HepG2 (cell line): ENCODE measurements at regions not wholly inside any gene's neighbourhood (a gene's known extent, or its start where the extent isn't known, plus 50 kb on each side); places are given as distances from the start of the nearest gene placed in this dataset.

Experiments
- CEBPG ChIP-seq: IDR thresholded peaks from 2 replicates; pipeline ENCODE4 v1.6.1; 2016
- JUN ChIP-seq: sonication (generic); formaldehyde crosslinking; IDR thresholded peaks from 2 replicates; pipeline ENCODE4 v1.4.0; 2020; ENCODE audit warnings: mild to moderate bottlenecking, missing genetic modification reagents
- PITX1 ChIP-seq: sonication (generic); formaldehyde crosslinking; IDR thresholded peaks from 2 replicates; pipeline ENCODE4 v1.5.1; 2020; ENCODE audit warnings: mild to moderate bottlenecking, missing genetic modification reagents
- SIN3B ChIP-seq: fragments of 150-350 bp; IDR thresholded peaks from 2 replicates; pipeline ENCODE4 v1.6.1; 2014; ENCODE audit warnings: low read length
- SOX13 ChIP-seq, 3 experiments: fragments of 450-650 bp in 1 of 3; sonication (generic) in 1 of 3; formaldehyde crosslinking in 1 of 3; IDR thresholded peaks in 2 of 3; conservative IDR thresholded peaks in 1 of 3; 2 replicates each; pipeline versions ENCODE4 v1.5.0 to v1.6.1; 2016 to 2020; ENCODE audit warnings: antibody characterized with exemption in 1 of 3, mild to moderate bottlenecking in 1 of 3, missing compliant biosample characterization in 1 of 3, missing genetic modification reagents in 1 of 3, moderate library complexity in 1 of 3
- SOX5 ChIP-seq: IDR thresholded peaks from 2 replicates; pipeline ENCODE4 v1.6.1; 2016; ENCODE audit warnings: borderline replicate concordance
- ZBTB7B ChIP-seq: sonication (generic); formaldehyde crosslinking; IDR thresholded peaks from 2 replicates; pipeline ENCODE4 v1.4.0; 2020; ENCODE audit warnings: missing genetic modification reagents
- TF ChIP-seq, protein P1 (sequence below): sonication (generic); formaldehyde crosslinking; IDR thresholded peaks from one replicate; pipeline ENCODE4 v1.5.1; 2020; ENCODE audit warnings: mild to moderate bottlenecking, missing genetic modification reagents; ENCODE audit errors: not compliant biosample characterization
- TF ChIP-seq, protein P2 (sequence below): sonication (generic); formaldehyde crosslinking; IDR thresholded peaks from 2 replicates; pipeline ENCODE4 v1.4.0; 2020; ENCODE audit warnings: missing genetic modification reagents, borderline replicate concordance

DNA sequence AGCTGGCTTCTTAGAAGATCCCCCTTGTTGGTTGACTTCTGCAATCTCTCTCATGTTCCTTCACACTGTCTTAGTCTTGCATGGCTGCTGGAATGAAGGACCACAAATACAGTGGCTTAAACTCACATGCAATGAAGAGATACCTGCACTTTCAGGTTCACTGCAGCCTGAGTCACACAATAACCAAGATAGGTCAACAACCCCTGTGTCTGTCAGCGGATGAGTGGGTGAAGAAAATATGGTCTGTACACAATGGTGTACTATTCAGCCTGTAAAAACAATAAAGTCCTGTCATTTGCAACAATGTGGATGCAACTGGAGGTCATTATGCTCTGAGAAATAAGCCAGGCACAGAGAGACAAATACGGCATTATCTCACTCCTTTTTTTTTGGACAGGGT lies 373.8 kb upstream of the AMELY start (continued):
- TF ChIP-seq, protein P1, sequence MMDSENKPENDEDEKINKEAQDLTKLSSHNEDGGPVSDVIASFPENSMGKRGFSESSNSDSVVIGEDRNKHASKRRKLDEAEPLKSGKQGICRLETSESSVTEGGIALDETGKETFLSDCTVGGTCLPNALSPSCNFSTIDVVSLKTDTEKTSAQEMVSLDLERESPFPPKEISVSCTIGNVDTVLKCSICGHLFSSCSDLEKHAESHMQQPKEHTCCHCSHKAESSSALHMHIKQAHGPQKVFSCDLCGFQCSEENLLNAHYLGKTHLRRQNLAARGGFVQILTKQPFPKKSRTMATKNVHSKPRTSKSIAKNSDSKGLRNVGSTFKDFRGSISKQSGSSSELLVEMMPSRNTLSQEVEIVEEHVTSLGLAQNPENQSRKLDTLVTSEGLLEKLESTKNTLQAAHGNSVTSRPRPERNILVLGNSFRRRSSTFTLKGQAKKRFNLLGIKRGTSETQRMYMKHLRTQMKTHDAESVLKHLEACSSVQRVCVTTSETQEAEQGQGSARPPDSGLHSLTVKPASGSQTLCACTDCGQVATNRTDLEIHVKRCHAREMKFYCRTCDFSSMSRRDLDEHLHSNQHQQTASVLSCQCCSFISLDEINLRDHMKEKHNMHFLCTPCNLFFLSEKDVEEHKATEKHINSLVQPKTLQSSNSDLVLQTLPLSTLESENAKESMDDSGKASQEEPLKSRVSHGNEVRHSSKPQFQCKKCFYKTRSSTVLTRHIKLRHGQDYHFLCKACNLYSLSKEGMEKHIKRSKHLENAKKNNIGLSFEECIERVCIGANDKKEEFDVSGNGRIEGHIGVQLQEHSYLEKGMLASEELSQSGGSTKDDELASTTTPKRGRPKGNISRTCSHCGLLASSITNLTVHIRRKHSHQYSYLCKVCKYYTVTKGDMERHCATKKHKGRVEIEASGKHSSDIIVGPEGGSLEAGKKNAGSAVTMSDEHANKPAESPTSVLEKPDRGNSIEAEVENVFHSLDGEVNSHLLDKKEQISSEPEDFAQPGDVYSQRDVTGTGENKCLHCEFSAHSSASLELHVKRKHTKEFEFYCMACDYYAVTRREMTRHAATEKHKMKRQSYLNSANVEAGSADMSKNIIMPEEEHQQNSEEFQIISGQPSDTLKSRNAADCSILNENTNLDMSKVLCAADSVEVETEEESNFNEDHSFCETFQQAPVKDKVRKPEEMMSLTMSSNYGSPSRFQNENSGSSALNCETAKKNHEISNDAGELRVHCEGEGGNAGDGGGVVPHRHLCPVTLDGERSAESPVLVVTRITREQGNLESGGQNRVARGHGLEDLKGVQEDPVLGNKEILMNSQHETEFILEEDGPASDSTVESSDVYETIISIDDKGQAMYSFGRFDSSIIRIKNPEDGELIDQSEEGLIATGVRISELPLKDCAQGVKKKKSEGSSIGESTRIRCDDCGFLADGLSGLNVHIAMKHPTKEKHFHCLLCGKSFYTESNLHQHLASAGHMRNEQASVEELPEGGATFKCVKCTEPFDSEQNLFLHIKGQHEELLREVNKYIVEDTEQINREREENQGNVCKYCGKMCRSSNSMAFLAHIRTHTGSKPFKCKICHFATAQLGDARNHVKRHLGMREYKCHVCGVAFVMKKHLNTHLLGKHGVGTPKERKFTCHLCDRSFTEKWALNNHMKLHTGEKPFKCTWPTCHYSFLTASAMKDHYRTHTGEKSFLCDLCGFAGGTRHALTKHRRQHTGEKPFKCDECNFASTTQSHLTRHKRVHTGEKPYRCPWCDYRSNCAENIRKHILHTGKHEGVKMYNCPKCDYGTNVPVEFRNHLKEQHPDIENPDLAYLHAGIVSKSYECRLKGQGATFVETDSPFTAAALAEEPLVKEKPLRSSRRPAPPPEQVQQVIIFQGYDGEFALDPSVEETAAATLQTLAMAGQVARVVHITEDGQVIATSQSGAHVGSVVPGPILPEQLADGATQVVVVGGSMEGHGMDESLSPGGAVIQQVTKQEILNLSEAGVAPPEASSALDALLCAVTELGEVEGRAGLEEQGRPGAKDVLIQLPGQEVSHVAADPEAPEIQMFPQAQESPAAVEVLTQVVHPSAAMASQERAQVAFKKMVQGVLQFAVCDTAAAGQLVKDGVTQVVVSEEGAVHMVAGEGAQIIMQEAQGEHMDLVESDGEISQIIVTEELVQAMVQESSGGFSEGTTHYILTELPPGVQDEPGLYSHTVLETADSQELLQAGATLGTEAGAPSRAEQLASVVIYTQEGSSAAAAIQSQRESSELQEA (CRISPR knock-in tag): no peak
- TF ChIP-seq SOX13 (IDR thresholded peaks at IDR 0.05): no peak
- peak in 1 of 2 experiments; percentile 62; a peak in 1 of 4 replicates for TF ChIP-seq SOX13 (CRISPR knock-in tag; conservative IDR thresholded peaks at IDR 0.05 in 1 of 2, IDR thresholded peaks at IDR 0.05 in 1 of 2)
- TF ChIP-seq CEBPG (CRISPR knock-in tag): no peak
- no peak for TF ChIP-seq JUN
- TF ChIP-seq SIN3B: no peak
- no peak for TF ChIP-seq PITX1 (CRISPR knock-in tag)
- TF ChIP-seq ZBTB7B (CRISPR knock-in tag): no peak
- TF ChIP-seq, protein P2, sequence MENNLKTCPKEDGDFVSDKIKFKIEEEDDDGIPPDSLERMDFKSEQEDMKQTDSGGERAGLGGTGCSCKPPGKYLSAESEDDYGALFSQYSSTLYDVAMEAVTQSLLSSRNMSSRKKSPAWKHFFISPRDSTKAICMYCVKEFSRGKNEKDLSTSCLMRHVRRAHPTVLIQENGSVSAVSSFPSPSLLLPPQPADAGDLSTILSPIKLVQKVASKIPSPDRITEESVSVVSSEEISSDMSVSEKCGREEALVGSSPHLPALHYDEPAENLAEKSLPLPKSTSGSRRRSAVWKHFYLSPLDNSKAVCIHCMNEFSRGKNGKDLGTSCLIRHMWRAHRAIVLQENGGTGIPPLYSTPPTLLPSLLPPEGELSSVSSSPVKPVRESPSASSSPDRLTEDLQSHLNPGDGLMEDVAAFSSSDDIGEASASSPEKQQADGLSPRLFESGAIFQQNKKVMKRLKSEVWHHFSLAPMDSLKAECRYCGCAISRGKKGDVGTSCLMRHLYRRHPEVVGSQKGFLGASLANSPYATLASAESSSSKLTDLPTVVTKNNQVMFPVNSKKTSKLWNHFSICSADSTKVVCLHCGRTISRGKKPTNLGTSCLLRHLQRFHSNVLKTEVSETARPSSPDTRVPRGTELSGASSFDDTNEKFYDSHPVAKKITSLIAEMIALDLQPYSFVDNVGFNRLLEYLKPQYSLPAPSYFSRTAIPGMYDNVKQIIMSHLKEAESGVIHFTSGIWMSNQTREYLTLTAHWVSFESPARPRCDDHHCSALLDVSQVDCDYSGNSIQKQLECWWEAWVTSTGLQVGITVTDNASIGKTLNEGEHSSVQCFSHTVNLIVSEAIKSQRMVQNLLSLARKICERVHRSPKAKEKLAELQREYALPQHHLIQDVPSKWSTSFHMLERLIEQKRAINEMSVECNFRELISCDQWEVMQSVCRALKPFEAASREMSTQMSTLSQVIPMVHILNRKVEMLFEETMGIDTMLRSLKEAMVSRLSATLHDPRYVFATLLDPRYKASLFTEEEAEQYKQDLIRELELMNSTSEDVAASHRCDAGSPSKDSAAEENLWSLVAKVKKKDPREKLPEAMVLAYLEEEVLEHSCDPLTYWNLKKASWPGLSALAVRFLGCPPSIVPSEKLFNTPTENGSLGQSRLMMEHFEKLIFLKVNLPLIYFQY (CRISPR knock-in tag): no peak
- peak; percentile 68; the same call in 1 of the 2 replicates for TF ChIP-seq SOX5 (CRISPR knock-in tag)
